NCI-H128 (cell line): ENCODE measurements at regions not wholly inside any gene's neighbourhood (a gene's known extent, or its start where the extent isn't known, plus 50 kb on each side); places are given as distances from the start of the nearest gene placed in this dataset.

Experiments
- DNase-seq: peaks from one replicate; lab custom pipeline; 2025; ENCODE audit not compliant: unreplicated experiment; lab: John Stamatoyannopoulos, UW

DNA sequence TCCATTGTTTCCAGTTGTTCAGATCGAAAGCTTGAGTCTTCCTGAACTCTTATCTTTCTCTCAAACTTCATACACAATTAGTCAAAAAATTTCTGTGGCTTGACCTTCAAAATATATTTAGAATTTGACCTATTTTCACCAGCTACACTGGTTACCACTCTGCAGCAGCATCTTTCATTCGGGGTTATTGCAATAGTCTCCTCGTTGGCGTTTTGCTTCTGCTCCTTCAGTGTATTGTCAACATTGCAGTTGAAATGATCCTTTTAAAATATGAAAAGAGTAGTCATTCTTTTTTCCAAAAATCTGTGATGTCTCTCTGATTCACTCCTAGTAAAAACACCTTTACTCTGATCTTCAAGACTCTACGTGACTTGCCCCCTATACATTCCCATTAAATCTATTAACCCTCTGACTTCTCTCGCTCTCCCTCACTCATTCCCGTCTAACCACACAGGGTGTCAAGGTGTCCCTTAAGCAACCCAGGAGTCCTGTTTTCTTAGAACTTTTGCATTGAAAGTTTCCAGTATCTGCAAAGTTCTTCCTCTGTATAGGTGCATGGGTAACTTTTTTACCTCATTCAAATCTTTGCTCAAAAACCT is 480.2 kb upstream of the B3GALT2 start:
- no peak for DNase-seq

DNA sequence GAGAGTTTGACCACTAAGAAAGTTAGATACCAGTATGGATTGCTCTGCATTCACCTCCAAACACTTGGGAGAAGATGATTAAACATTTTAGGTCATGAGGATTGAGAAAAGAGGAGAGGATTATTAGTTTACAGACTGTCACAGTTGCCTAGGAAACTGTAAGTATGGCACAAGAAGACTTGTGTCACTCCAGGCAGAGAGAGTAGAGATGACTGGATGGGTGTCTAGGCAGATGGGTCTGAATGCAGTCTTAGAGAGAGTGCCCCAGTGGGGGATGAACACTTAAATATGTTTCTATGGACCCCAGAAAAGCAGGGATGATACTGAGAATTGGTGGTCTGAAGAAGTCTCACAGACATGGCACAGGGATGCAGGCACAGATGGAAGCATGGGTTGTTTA is 477.6 kb upstream of the B3GALT2 start:
- no peak for DNase-seq

DNA sequence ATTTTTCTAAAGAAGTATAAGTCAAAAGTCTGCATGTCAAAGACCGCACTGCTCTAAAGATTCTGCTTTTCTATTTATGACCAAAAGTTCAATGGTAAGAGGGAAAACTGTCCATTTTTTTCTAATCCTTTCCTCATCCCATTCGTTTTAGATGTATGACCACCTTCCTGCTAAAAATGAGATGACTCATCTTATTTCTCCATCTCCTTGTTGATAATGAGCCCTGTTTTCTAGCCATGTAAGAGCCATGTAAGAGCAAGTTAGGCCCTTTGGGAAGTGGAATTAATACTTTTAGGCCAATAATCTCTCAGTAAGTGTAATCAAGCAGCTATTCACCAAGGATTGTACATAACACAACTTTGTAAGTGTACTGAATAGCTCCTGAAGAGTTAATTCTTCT is 475.6 kb upstream of the B3GALT2 start:
- no peak for DNase-seq

DNA sequence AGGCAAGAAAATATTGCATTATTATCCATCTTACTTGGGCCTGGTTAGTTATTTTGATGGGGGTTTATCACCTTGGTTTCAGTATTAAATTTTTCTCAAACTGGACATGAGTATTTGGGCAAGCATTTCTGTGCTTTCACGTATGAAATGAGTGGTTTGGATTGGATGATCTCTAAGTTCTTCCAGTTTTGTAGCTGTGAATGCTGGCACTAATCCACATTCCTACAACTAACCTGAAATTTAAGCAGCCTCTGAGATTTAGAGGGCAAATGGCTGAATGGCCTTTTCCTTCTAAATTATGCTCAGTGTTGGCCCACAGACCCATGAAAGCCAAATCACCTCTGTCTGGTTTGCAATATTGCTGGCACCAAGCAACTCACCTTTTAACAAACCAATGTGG is 475.0 kb upstream of the B3GALT2 start:
- no peak for DNase-seq

DNA sequence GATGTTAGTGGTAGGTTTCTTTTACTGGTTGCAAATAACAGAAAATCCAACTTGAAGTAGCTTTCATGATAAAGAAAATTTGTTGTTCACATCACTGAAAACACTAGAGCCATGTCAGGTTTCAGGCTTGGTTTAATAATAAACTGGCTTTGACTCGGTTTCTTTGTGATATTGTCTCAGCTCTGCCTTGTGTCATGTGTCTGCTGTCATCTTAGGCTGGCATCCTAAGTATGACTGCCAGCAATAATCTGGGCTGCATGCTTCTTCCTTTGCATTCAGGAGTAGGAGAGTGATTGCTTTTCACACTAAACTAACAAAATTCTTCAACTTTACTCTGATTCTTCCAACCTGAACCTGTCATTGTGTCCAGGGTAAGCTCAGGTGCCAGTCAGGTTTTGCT is 474.0 kb upstream of the B3GALT2 start:
- DNase-seq, result no peak

GRCh38 chr1:193658691-193659090 is 472.3 kb upstream of the B3GALT2 start:
- DNase-seq, result no peak

GRCh38 chr1:193658081-193658480 is 471.7 kb upstream of the B3GALT2 start:
- DNase-seq, result no peak

- no peak for DNase-seq
These were observed 471.1 kb upstream of the B3GALT2 start for GRCh38 chr1:193657552-193657951.

- DNase-seq, result no peak
These were observed 470.4 kb upstream of the B3GALT2 start for GRCh38 chr1:193656841-193657240.

- no peak for DNase-seq
These were observed 468.7 kb upstream of the B3GALT2 start for GRCh38 chr1:193654951-193655735.

- no peak for DNase-seq
These were observed 463.2 kb upstream of the B3GALT2 start for GRCh38 chr1:193649587-193649986.

DNA sequence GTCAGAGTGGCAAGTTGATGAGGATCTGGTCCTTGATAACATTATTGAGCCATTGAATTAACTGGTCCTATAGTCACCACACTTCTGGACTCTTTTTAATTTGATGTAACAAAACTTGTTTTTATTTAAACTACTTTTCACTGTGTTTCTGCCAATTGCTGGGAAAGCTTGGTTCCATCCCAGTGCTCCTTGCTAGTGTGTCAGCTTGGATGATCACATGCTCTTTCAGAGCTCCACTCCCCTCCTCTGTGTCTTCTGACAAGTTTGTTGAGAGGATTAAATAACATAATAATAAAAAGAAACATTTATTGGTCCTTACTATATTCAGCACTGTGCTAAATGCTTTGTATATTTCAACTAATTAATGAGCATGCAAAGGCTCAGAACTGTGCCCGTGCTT is 448.5 kb upstream of the B3GALT2 start:
- no peak for DNase-seq

- DNase-seq, result no peak
These were observed 448.1 kb upstream of the B3GALT2 start for GRCh38 chr1:193634470-193634869.

DNA sequence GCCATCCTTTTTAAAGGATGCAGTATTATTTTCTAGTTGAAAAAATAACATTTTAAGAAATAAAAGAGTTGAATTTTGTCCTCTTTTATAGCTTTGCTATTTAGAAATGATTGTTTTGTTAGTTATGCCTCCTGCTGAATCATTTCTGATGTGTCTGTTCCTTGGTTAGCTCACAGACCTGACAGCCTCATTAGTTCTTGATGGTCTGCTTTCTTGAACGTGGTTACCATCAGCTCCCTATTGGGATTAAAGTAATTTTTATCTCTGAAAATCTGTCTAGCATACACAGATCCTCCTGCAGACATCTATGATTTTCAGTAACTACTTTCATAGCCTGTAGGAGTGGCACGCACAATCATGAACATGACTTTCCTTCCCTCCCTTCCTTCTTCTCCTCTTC is 447.6 kb upstream of the B3GALT2 start:
- DNase-seq, result no peak

- DNase-seq, result no peak
These were observed 446.7 kb upstream of the B3GALT2 start for GRCh38 chr1:193633093-193633492.

DNA sequence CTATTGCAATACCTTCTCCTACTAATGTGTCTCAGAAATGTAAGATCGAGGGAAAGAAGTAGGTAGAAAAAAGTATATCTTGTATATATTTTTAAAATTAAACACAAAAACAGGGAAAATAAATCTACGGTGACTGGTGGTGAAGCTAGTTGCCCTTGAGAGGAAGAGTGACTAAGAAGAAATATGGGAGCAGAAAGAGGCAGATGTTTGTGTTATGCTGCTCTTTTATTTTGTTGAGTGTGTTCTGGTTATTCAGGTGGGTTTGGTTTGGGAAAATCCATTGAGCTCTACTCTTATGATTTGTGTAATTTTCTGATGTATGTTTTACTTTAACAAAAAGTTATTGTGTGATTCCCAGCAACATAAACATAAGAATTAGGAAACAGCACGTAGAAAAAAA is 444.9 kb upstream of the B3GALT2 start:
- no peak for DNase-seq

- DNase-seq, result no peak
These were observed 443.5 kb upstream of the B3GALT2 start for GRCh38 chr1:193629875-193630274.

DNA sequence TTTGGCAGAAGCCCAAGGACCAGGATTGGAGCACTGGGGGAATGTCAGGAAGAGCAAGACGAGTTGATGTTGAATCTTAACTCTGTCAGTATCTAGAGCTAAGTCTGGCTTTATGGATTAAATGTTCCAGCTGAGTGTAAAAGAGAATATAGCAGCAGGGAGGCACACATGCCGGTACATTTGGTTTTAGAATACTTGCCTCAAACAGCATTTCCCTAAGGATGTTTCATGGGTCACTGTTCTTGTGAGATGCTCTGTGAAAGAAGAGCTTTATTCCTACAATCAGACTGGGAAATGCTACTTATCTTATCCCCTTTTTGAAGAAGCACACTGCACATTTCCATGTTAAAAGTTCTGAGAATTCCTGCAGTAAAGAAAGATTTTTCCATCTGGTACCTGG is 440.3 kb upstream of the B3GALT2 start:
- no peak for DNase-seq

DNA sequence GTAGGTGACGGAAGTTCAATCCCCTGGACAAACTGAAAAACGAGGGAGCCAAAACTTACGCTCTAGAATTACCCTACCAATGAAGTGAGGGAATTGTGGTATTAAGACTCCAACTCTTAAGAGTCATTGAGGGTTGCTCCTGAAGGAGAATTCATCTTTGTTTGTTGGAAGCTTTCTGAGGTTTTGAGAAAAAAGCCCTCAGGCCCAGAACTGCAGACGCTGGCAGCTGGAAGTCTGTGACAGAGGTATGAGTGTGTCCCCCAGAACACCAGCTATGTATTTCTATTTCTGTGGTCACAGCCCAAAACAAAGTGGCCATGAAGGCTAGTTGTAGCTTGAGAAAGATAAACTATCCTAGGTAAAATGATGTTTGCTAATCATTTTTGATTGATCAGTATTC is 438.8 kb upstream of the B3GALT2 start:
- no peak for DNase-seq

DNA sequence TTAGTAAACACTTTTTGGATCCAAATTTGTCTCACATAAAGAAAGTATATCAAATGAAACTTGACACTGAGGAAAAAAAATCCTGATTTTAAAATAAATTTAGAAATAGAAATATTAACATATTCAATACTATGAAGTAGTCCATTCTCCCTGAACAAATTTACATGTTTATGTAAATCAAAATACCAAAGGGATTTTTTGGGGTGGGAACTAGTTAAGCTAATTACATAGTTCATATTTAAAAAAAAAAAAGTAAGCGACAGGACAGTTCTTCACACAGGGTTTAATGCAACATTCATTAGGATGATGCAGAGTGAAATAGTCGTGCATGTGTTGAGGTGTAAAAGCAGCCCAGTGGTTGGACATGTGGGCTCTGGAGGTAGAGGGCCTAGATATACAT is 433.5 kb upstream of the B3GALT2 start:
- DNase-seq, result no peak

DNA sequence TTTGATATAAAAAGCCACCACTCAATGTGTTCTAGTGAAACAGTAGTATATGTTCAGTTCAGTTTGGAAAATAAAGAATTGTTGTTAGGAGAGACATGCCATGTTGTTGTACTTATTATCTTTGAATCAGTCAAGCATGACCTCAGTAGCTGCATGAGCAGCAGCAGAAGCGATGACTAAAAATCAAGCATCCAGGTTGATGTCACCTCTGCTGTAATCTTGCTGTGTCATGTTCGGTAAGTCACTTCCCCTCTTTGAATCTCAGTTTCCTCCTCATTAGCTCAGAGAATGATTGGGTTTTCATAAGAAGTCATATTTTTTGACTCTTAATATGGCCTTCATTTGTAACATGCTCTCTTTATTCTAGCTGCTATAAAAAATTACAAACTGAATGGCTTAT is 428.4 kb upstream of the B3GALT2 start:
- no peak for DNase-seq

DNA sequence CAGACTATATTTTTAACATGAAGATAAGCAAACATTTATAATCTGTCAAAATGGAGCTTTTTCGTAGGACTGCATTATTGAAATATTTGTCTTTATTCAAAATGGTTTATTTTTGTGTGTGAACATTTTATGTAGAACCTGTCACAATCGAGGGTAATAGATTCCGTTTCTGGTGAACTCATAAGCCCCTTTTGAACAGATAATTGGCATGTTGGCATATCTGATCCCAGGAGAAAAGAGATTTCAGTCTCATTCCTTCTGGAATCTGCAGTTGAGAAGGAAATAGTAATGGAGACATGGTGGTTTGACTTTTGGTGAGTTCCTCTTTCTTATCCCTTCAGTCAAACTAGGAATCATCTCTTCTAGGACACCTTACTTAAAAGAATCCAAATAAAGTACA is 427.9 kb upstream of the B3GALT2 start:
- DNase-seq, result no peak

DNA sequence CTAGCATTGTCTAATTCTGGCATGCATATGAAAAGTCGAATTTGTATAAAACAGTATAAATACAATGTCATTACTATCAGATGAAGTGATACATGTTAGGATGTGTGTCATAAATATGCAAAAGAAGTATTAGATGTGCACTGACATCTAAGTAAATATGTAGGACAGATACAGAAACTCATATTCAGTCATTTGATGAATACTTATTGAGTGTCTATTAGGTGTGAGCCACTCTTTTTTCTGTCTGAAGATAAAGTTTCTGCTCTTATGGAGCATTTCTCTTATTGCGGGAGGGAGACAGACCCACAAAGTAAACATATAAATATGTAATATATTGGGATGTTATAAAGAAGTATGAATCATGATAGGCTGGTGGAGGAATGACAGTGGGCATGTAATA is 426.6 kb upstream of the B3GALT2 start:
- DNase-seq, result no peak
